TTC549 (cell line): ENCODE measurements at regions not wholly inside any gene's neighbourhood (a gene's known extent, or its start where the extent isn't known, plus 50 kb on each side); places are given as distances from the start of the nearest gene placed in this dataset.

Experiments
- FAIRE-seq: peaks from 2 replicates; lab custom pipeline; 2012; peaks lifted over from hg19 to GRCh38; lab: Jason Lieb, UNC

GRCh38 chr14:100439781-100440180 lies 116.6 kb downstream of the SLC25A47 start:
- no peak for FAIRE-seq

- no peak for FAIRE-seq
These were observed 117.1 kb downstream of the SLC25A47 start for GRCh38 chr14:100440207-100440631.

- FAIRE-seq = no peak
These were observed 117.6 kb downstream of the SLC25A47 start for GRCh38 chr14:100440758-100441203.

- FAIRE-seq = no peak
These were observed 118.3 kb downstream of the SLC25A47 start for GRCh38 chr14:100441271-100441947.

GRCh38 chr14:100442036-100442435 lies 118.9 kb downstream of the SLC25A47 start:
- FAIRE-seq = no peak

GRCh38 chr14:100442498-100443490 lies 119.7 kb downstream of the SLC25A47 start:
- FAIRE-seq = no peak

- no peak for FAIRE-seq
These were observed 120.5 kb downstream of the SLC25A47 start for GRCh38 chr14:100443603-100444002.

- FAIRE-seq = no peak
These were observed 122.4 kb downstream of the SLC25A47 start for GRCh38 chr14:100445436-100446088.

- no peak for FAIRE-seq
These were observed 123.4 kb downstream of the SLC25A47 start for GRCh38 chr14:100446572-100446971.

- FAIRE-seq = no peak
These were observed 125.2 kb downstream of the SLC25A47 start for GRCh38 chr14:100448376-100448775.

GRCh38 chr14:100449225-100449987 lies 126.3 kb downstream of the SLC25A47 start:
- no peak for FAIRE-seq

- FAIRE-seq = no peak
These were observed 126.9 kb downstream of the SLC25A47 start for GRCh38 chr14:100450049-100450448.

- no peak for FAIRE-seq
These were observed 127.6 kb downstream of the SLC25A47 start for GRCh38 chr14:100450736-100451135.

GRCh38 chr14:100451264-100451663 lies 128.1 kb downstream of the SLC25A47 start:
- no peak for FAIRE-seq

- FAIRE-seq = no peak
These were observed 130.8 kb downstream of the SLC25A47 start for GRCh38 chr14:100453930-100454329.

- no peak for FAIRE-seq
These were observed 131.3 kb downstream of the SLC25A47 start for GRCh38 chr14:100454437-100454836.

- no peak for FAIRE-seq
These were observed 123.3 kb downstream of the BEGAIN start for GRCh38 chr14:100463937-100464336.

- no peak for FAIRE-seq
These were observed 120.9 kb downstream of the BEGAIN start for GRCh38 chr14:100466111-100466856.

- FAIRE-seq = no peak
These were observed 120.0 kb downstream of the BEGAIN start for GRCh38 chr14:100467046-100467750.

GRCh38 chr14:100467939-100468338 lies 119.3 kb downstream of the BEGAIN start:
- no peak for FAIRE-seq
